ENCODE measurements at regions not wholly inside any gene's neighbourhood (a gene's known extent, or its start where the extent isn't known, plus 50 kb on each side); places are given as distances from the start of the nearest gene placed in this dataset.

GRCh38 chr21:35179990-35180540 lies 131.0 kb upstream of the RUNX1 start:
- DNase-seq (no peak), ATAC-seq (no peak)
- Histone ChIP-seq H3K9me3 (peaks cover 0 to 11% (median 0%) of the 10 kb centered on the region in 11 donors), H3K36me3 (no peaks in the 10 kb centered on the region), H3K27me3 (no peaks in the 10 kb centered on the region), H3K4me1 (peaks cover 0 to 9% (median 0%) of the 10 kb centered on the region in 9 donors), H3K4me3 (no peak overlapping the region), H3K27ac (no peak overlapping the region)
- TF ChIP-seq, protein P1, sequence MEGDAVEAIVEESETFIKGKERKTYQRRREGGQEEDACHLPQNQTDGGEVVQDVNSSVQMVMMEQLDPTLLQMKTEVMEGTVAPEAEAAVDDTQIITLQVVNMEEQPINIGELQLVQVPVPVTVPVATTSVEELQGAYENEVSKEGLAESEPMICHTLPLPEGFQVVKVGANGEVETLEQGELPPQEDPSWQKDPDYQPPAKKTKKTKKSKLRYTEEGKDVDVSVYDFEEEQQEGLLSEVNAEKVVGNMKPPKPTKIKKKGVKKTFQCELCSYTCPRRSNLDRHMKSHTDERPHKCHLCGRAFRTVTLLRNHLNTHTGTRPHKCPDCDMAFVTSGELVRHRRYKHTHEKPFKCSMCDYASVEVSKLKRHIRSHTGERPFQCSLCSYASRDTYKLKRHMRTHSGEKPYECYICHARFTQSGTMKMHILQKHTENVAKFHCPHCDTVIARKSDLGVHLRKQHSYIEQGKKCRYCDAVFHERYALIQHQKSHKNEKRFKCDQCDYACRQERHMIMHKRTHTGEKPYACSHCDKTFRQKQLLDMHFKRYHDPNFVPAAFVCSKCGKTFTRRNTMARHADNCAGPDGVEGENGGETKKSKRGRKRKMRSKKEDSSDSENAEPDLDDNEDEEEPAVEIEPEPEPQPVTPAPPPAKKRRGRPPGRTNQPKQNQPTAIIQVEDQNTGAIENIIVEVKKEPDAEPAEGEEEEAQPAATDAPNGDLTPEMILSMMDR (IDR thresholded peaks at IDR 0.05): no peak
- intact Hi-C loops (cut with DNase I): loop anchor here in 1 of 10 donors (10.0 kb wide), 1 partner anchor 55 kb away; no protein-coding TSS in a partner anchor
- WGBS, 2 donors: 62 to 75% methylated on average over 1 of the region's 1 CpG

- no peak for DNase-seq
- 74 to 75% methylated on average over 1 of the region's 1 CpG for WGBS, 2 donors
- no peak overlapping the region for H3K4me3 ChIP-seq
- H3K27ac ChIP-seq: no peak overlapping the region
- no peaks in the 10 kb centered on the region for H3K27me3 ChIP-seq
- intact Hi-C loops (cut with DNase I): loop anchor here in 1 of 10 donors (10.0 kb wide), 1 partner anchor 56 kb away; no protein-coding TSS in a partner anchor
- ATAC-seq: no peak
- peaks cover 0 to 9% (median 0%) of the 10 kb centered on the region in 9 donors for H3K4me1 ChIP-seq
- TF ChIP-seq, protein P1 (IDR thresholded peaks at IDR 0.05): no peak
- H3K9me3 ChIP-seq: peaks cover 0 to 6% (median 0%) of the 10 kb centered on the region in 11 donors
- H3K36me3 ChIP-seq: no peaks in the 10 kb centered on the region
Observed at GRCh38 chr21:35178827-35179226, 129.7 kb upstream of the RUNX1 start.

GRCh38 chr21:35178098-35178497 lies 129.0 kb upstream of the RUNX1 start:
- H3K4me1 ChIP-seq: peaks cover 0 to 9% (median 0%) of the 10 kb centered on the region in 9 donors
- no peak overlapping the region for H3K4me3 ChIP-seq
- no peaks in the 10 kb centered on the region for H3K36me3 ChIP-seq
- H3K27me3 ChIP-seq: no peaks in the 10 kb centered on the region
- 81 to 82% methylated on average over 4 of the region's 4 CpGs for whole genome bisulfite sequencing, 2 donors
- TF ChIP-seq, protein P1 (IDR thresholded peaks at IDR 0.05): no peak
- ATAC-seq (peak in 1 of 8 donors; percentile 16), DNase-seq (no peak)
- peaks cover 0 to 3% (median 0%) of the 10 kb centered on the region in 11 donors for H3K9me3 ChIP-seq
- intact Hi-C loops (cut with DNase I): loop anchor here in 1 of 10 donors (10.0 kb wide), 1 partner anchor 57 kb away; no protein-coding TSS in a partner anchor
- no peak overlapping the region for H3K27ac ChIP-seq

DNA sequence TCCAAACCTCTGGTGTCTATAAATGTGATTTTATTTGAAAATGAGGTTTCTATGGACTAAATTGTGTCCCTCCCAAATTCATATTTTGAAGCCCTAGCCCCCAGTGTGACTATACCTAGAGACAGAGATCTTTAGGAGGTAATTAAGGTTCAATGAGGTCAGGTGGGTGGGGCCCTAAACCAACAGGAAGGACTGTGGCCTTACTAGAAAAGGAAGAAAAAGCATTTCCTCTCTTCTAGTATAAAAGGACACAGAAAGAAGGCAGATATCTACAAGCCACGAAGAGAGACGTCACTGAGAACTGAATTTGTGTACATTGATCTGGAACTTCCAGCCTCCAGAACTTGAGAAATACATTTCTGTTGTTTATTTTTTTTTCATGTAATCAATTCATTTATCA lies 123.1 kb upstream of the RUNX1 start:
- DNase-seq (no peak), ATAC-seq (no peak)
- Histone ChIP-seq H3K4me1 (peaks cover 0 to 7% (median 0%) of the 10 kb centered on the region in 9 donors), H3K27me3 (peaks cover 0 to 4% (median 0%) of the 10 kb centered on the region in 7 donors), H3K4me3 (no peak overlapping the region), H3K36me3 (no peaks in the 10 kb centered on the region), H3K27ac (no peak overlapping the region), H3K9me3 (peaks cover 0 to 3% (median 0%) of the 10 kb centered on the region in 11 donors)
- intact Hi-C loops (cut with DNase I): loop anchor here in 1 of 10 donors (10.0 kb wide), 1 partner anchor 63 kb away; no protein-coding TSS in a partner anchor
- TF ChIP-seq, protein P1 (IDR thresholded peaks at IDR 0.05): no peak
- 53 to 65% methylated on average over 2 of the region's 2 CpGs for WGBS, 2 donors

All from heart right ventricle (tissue), 16 donors.